ENCODE measurements at regions not wholly inside any gene's neighbourhood (a gene's known extent, or its start where the extent isn't known, plus 50 kb on each side); places are given as distances from the start of the nearest gene placed in this dataset.

GRCh38 chr2:8334866-8335325 lies 347.0 kb upstream of the ID2 start:
- Mint-ChIP-seq H3K4me1 (peaks cover 8 to 21% (median 15%) of the 10 kb centered on the region in 4 donors), H3K9me3 (peaks cover 0 to 2% (median 0%) of the 10 kb centered on the region in 7 donors), H3K27me3 (no peaks in the 10 kb centered on the region), H3K36me3 (no peaks in the 10 kb centered on the region), H3K4me3 (no peak overlapping the region), H3K27ac (no peak overlapping the region)
- no peaks in the 10 kb centered on the region for H3K9me3 ChIP-seq (ENCODE audit: control insufficient read depth in 2 of 2, low read length in 2 of 2)
- ATAC-seq (ENCODE audit: low read depth in 2 of 2) (peak in 1 of 2 donors; percentile 12), DNase-seq (no peak)
- no peak overlapping the region for H3K4me3 ChIP-seq (ENCODE audit: low read depth, low read length)
- H3K36me3 ChIP-seq (ENCODE audit: control insufficient read depth, insufficient read depth, low read length) = no peaks in the 10 kb centered on the region
- H3K27ac ChIP-seq (ENCODE audit: insufficient read depth, low read length, poor library complexity, severe bottlenecking) = no peak overlapping the region
- H3K27me3 ChIP-seq (ENCODE audit: control insufficient read depth, insufficient read depth, low read length) = no peaks in the 10 kb centered on the region
- H3K4me1 ChIP-seq (ENCODE audit: control insufficient read depth, insufficient read depth, low read length, poor library complexity, severe bottlenecking) = peaks cover 19% of the 10 kb centered on the region

DNA sequence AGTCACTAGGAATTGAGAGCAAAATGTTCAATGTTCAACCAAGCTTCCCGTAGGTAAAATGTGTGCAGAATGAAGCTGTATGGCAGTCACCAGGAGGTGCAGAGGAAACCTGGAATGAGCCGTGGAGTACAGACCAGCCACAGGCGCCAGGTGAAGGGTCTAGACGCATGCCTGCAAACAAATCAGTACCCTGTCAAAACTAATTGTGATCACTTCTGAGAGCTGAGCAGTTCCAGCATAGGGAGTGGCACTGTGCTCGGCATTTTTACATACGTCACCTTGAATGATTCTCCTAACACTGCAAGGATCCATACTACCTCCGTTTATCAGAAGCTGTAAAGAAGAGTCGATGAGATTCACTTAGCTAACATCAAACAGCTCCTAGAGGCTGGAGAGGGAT lies 346.1 kb upstream of the ID2 start:
- H3K9me3 Mint-ChIP-seq = peaks cover 0 to 2% (median 0%) of the 10 kb centered on the region in 7 donors
- no peak overlapping the region for H3K27ac ChIP-seq (ENCODE audit: insufficient read depth, low read length, poor library complexity, severe bottlenecking)
- peaks cover 8 to 20% (median 14%) of the 10 kb centered on the region in 4 donors for H3K4me1 Mint-ChIP-seq
- no peak overlapping the region for H3K4me3 ChIP-seq (ENCODE audit: low read depth, low read length)
- H3K4me3 Mint-ChIP-seq = no peak overlapping the region
- no peaks in the 10 kb centered on the region for H3K27me3 ChIP-seq (ENCODE audit: control insufficient read depth, insufficient read depth, low read length)
- no peak overlapping the region for H3K27ac Mint-ChIP-seq
- no peaks in the 10 kb centered on the region for H3K36me3 Mint-ChIP-seq
- DNase-seq = no peak
- no peaks in the 10 kb centered on the region for H3K9me3 ChIP-seq (ENCODE audit: control insufficient read depth in 2 of 2, low read length in 2 of 2)
- H3K27me3 Mint-ChIP-seq = no peaks in the 10 kb centered on the region
- peaks cover 15% of the 10 kb centered on the region for H3K4me1 ChIP-seq (ENCODE audit: control insufficient read depth, insufficient read depth, low read length, poor library complexity, severe bottlenecking)
- no peaks in the 10 kb centered on the region for H3K36me3 ChIP-seq (ENCODE audit: control insufficient read depth, insufficient read depth, low read length)
- ATAC-seq (ENCODE audit: low read depth in 2 of 2) = no peak

DNA sequence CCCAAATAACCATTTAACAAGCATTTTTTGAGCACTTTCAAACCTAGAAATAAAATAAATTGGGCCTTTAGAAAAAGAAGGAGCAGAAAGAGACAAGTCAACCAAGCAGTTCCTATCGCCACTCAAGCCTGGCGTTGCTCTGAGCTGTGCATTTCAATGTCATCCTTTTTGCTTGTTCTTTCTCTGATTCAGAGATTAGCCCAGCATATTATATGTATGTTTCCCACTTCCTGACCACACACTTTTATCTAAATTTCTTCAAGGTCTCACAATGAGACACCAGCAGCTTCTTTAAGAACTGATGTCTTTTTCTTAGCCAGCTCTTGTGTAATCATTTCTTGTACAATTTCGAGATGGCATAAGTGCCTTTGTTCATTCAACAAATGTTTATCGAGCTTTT lies 344.5 kb upstream of the ID2 start:
- no peaks in the 10 kb centered on the region for H3K36me3 Mint-ChIP-seq
- peaks cover 0 to 2% (median 0%) of the 10 kb centered on the region in 7 donors for H3K9me3 Mint-ChIP-seq
- peaks cover 5 to 20% (median 11%) of the 10 kb centered on the region in 4 donors for H3K4me1 Mint-ChIP-seq
- Histone ChIP-seq H3K27me3 (ENCODE audit: control insufficient read depth, insufficient read depth, low read length) (no peaks in the 10 kb centered on the region), H3K36me3 (ENCODE audit: control insufficient read depth, insufficient read depth, low read length) (no peaks in the 10 kb centered on the region), H3K4me3 (ENCODE audit: low read depth, low read length) (peak overlapping the region; percentile 38), H3K4me1 (ENCODE audit: control insufficient read depth, insufficient read depth, low read length, poor library complexity, severe bottlenecking) (peaks cover 15% of the 10 kb centered on the region), H3K27ac (ENCODE audit: insufficient read depth, low read length, poor library complexity, severe bottlenecking) (no peak overlapping the region), H3K9me3 (ENCODE audit: control insufficient read depth in 2 of 2, low read length in 2 of 2) (no peaks in the 10 kb centered on the region)
- ATAC-seq (ENCODE audit: low read depth in 2 of 2) (peak; percentile 73 to 82), DNase-seq (peak in 2 of 3 donors; percentile 41 to 71)
- H3K4me3 Mint-ChIP-seq = peak overlapping the region in 3 of 4 donors; percentile 1 to 12 (median 1)
- H3K27me3 Mint-ChIP-seq = no peaks in the 10 kb centered on the region
- peak overlapping the region; percentile 15 to 57 (median 47) for H3K27ac Mint-ChIP-seq

GRCh38 chr2:8342407-8342806 lies 339.4 kb upstream of the ID2 start:
- no peaks in the 10 kb centered on the region for H3K27me3 ChIP-seq (ENCODE audit: control insufficient read depth, insufficient read depth, low read length)
- H3K4me3 Mint-ChIP-seq = no peak overlapping the region
- H3K4me1 Mint-ChIP-seq = peaks cover 3 to 7% (median 7%) of the 10 kb centered on the region in 4 donors
- H3K4me3 ChIP-seq (ENCODE audit: low read depth, low read length) = no peak overlapping the region
- H3K27me3 Mint-ChIP-seq = no peaks in the 10 kb centered on the region
- no peak for ATAC-seq (ENCODE audit: low read depth in 2 of 2)
- no peak overlapping the region for H3K27ac ChIP-seq (ENCODE audit: insufficient read depth, low read length, poor library complexity, severe bottlenecking)
- no peaks in the 10 kb centered on the region for H3K36me3 Mint-ChIP-seq
- DNase-seq = no peak
- peaks cover 0 to 3% (median 0%) of the 10 kb centered on the region in 7 donors for H3K9me3 Mint-ChIP-seq
- no peaks in the 10 kb centered on the region for H3K36me3 ChIP-seq (ENCODE audit: control insufficient read depth, insufficient read depth, low read length)
- H3K9me3 ChIP-seq (ENCODE audit: control insufficient read depth in 2 of 2, low read length in 2 of 2) = no peaks in the 10 kb centered on the region
- H3K4me1 ChIP-seq (ENCODE audit: control insufficient read depth, insufficient read depth, low read length, poor library complexity, severe bottlenecking) = peaks cover 7% of the 10 kb centered on the region
- H3K27ac Mint-ChIP-seq = peak overlapping the region in 1 of 3 donors; percentile 67

DNA sequence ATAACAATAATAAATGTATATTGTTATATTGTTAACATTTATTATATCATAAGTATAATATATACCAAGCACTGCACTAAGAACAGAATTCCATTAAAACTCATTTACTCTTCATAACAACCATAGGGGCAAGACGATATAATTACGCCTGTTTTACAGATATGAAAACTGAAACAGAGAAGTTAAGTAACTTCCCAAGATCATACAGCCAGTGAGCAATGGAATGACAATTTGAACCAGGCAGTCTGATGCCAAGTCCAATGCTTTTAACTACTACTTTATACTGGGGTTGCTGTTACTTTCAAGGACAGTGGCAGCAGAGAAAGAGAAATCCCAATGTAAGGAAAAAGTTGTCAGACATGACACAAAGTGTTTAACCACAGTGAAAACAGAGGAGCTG lies 338.8 kb upstream of the ID2 start:
- no peak overlapping the region for H3K27ac Mint-ChIP-seq

GRCh38 chr2:8344144-8345097 lies 337.4 kb upstream of the ID2 start:
- DNase-seq = no peak
- ATAC-seq (ENCODE audit: low read depth in 2 of 2) = no peak

More for the DNA sequence above, 338.8 kb upstream of the ID2 start:
- ATAC-seq (ENCODE audit: low read depth in 2 of 2) (no peak), DNase-seq (no peak)
- H3K27ac ChIP-seq (ENCODE audit: insufficient read depth, low read length, poor library complexity, severe bottlenecking) = no peak overlapping the region
- H3K36me3 ChIP-seq (ENCODE audit: control insufficient read depth, insufficient read depth, low read length) = no peaks in the 10 kb centered on the region
- Mint-ChIP-seq H3K4me1 (peaks cover 0 to 2% (median under 1%) of the 10 kb centered on the region in 4 donors), H3K27me3 (no peaks in the 10 kb centered on the region), H3K36me3 (no peaks in the 10 kb centered on the region), H3K4me3 (no peak overlapping the region), H3K9me3 (peaks cover 0 to 3% (median 0%) of the 10 kb centered on the region in 7 donors)
- H3K4me1 ChIP-seq (ENCODE audit: control insufficient read depth, insufficient read depth, low read length, poor library complexity, severe bottlenecking) = peaks cover 1% of the 10 kb centered on the region
- no peaks in the 10 kb centered on the region for H3K9me3 ChIP-seq (ENCODE audit: control insufficient read depth in 2 of 2, low read length in 2 of 2)
- H3K4me3 ChIP-seq (ENCODE audit: low read depth, low read length) = no peak overlapping the region
- H3K27me3 ChIP-seq (ENCODE audit: control insufficient read depth, insufficient read depth, low read length) = no peaks in the 10 kb centered on the region

GRCh38 chr2:8345200-8345599 lies 336.7 kb upstream of the ID2 start:
- no peak for DNase-seq
- Histone ChIP-seq H3K27ac (ENCODE audit: insufficient read depth, low read length, poor library complexity, severe bottlenecking) (no peak overlapping the region), H3K4me1 (ENCODE audit: control insufficient read depth, insufficient read depth, low read length, poor library complexity, severe bottlenecking) (no peaks in the 10 kb centered on the region), H3K27me3 (ENCODE audit: control insufficient read depth, insufficient read depth, low read length) (no peaks in the 10 kb centered on the region), H3K9me3 (ENCODE audit: control insufficient read depth in 2 of 2, low read length in 2 of 2) (no peaks in the 10 kb centered on the region), H3K36me3 (ENCODE audit: control insufficient read depth, insufficient read depth, low read length) (no peaks in the 10 kb centered on the region), H3K4me3 (ENCODE audit: low read depth, low read length) (no peak overlapping the region)
- Mint-ChIP-seq H3K27me3 (no peaks in the 10 kb centered on the region), H3K27ac (no peak overlapping the region), H3K9me3 (peaks cover 0 to 3% (median 0%) of the 10 kb centered on the region in 7 donors), H3K36me3 (no peaks in the 10 kb centered on the region), H3K4me3 (no peak overlapping the region), H3K4me1 (peaks cover 0 to 2% (median 0%) of the 10 kb centered on the region in 4 donors)
- ATAC-seq (ENCODE audit: low read depth in 2 of 2) = no peak

More at GRCh38 chr2:8344144-8345097, 337.4 kb upstream of the ID2 start:
- Histone ChIP-seq H3K27me3 (ENCODE audit: control insufficient read depth, insufficient read depth, low read length) (no peaks in the 10 kb centered on the region), H3K27ac (ENCODE audit: insufficient read depth, low read length, poor library complexity, severe bottlenecking) (no peak overlapping the region), H3K9me3 (ENCODE audit: control insufficient read depth in 2 of 2, low read length in 2 of 2) (no peaks in the 10 kb centered on the region), H3K4me3 (ENCODE audit: low read depth, low read length) (no peak overlapping the region), H3K36me3 (ENCODE audit: control insufficient read depth, insufficient read depth, low read length) (no peaks in the 10 kb centered on the region), H3K4me1 (ENCODE audit: control insufficient read depth, insufficient read depth, low read length, poor library complexity, severe bottlenecking) (no peaks in the 10 kb centered on the region)
- Mint-ChIP-seq H3K27ac (peak overlapping the region in 2 of 3 donors; percentile 12 to 26), H3K4me1 (peaks cover 0 to 2% (median 0%) of the 10 kb centered on the region in 4 donors), H3K36me3 (no peaks in the 10 kb centered on the region), H3K4me3 (no peak overlapping the region), H3K27me3 (no peaks in the 10 kb centered on the region), H3K9me3 (peaks cover 0 to 3% (median 0%) of the 10 kb centered on the region in 7 donors)
